Tibial nerve (tissue), 4 donors: ENCODE measurements at regions not wholly inside any gene's neighbourhood (a gene's known extent, or its start where the extent isn't known, plus 50 kb on each side); places are given as distances from the start of the nearest gene placed in this dataset.

Experiments
- DNase-seq, 2 donors: peaks; one replicate each; pipeline ENCODE4 v3.0.0-alpha.2; 2019; ENCODE audit warnings: low spot score in 2 of 2
- H3K27ac ChIP-seq, 4 donors: fragments of 200-600 bp; sonication (generic) in 3 of 4; one replicate each; pipeline ENCODE4 v1.5.1; 2017 to 2019; ENCODE audit warnings: mild to moderate bottlenecking in 1 of 4
- H3K27me3 ChIP-seq, 2 donors: fragments of 200-600 bp; sonication (generic) in 1 of 2; one replicate each; pipeline versions ENCODE4 v1.5.1 to v1.6.0; 2017 to 2019
- H3K36me3 ChIP-seq, 3 donors: fragments of 200-600 bp; sonication (generic); one replicate each; pipeline ENCODE4 v1.5.1; 2018 to 2019
- H3K4me1 ChIP-seq, 4 donors: fragments of 200-600 bp; sonication (generic) in 3 of 4; one replicate each; pipeline ENCODE4 v1.5.1; 2017 to 2019
- H3K4me3 ChIP-seq, 4 donors: fragments of 200-600 bp; sonication (generic) in 3 of 4; one replicate each; pipeline ENCODE4 v1.5.1; 2017 to 2019; ENCODE audit warnings: mild to moderate bottlenecking in 1 of 4, moderate library complexity in 1 of 4
- H3K9me3 ChIP-seq, 4 donors: fragments of 200-600 bp; sonication (generic) in 3 of 4; one replicate each; pipeline ENCODE4 v1.5.1; 2017 to 2019
- EP300 ChIP-seq, 2 donors: sonication (generic); formaldehyde crosslinking; IDR thresholded peaks; one replicate each; pipeline ENCODE4 v1.6.1; 2017; ENCODE audit warnings: antibody characterized with exemption in 2 of 2, mild to moderate bottlenecking in 1 of 2
- POLR2A ChIP-seq, 2 donors: fragments of 450-650 bp; IDR thresholded peaks; one replicate each; pipeline ENCODE4 v1.6.1; 2017; ENCODE audit warnings: antibody characterized with exemption in 2 of 2, mild to moderate bottlenecking in 2 of 2, moderate library complexity in 2 of 2
- WGBS, 2 donors: methylation state at CpG; one replicate each; pipeline ENCODE4 v1.1.5; 2018; 5-methylcytosine and 5-hydroxymethylcytosine counted together
- TF ChIP-seq, protein P1 (sequence below), 5 experiments: fragments of 200-600 bp in 3 of 5; fragments of 450-650 bp in 2 of 5; sonication (generic) in 3 of 5; IDR thresholded peaks; one replicate each; pipeline ENCODE4 v1.5.1; 2016 to 2019; ENCODE audit warnings: antibody characterized with exemption in 5 of 5, mild to moderate bottlenecking in 3 of 5, moderate library complexity in 2 of 5

DNA sequence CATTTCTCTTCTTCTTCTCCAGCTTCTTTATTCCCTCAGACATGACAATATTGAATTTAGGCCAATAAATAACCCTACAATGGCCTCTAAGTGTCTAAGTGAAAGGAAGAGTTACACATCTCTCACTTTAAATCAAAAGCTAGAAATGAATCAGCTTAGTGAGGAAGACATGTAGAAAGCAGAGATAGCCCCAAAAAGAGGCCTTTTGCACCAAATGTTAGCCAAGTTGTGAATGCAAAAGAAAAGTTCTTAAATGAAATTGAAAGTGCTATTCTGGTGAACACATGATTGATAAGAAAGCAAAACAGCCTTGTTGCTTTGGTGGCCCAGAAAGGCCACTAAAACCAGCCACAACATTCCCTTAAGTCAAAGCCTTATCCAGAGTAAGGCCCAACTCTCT is 146.2 kb upstream of the HHIP start:
- DNase-seq = no peak
- no peak for TF ChIP-seq EP300 (IDR thresholded peaks at IDR 0.05)
- no peak for TF ChIP-seq POLR2A (IDR thresholded peaks at IDR 0.05)
- TF ChIP-seq, protein P1, sequence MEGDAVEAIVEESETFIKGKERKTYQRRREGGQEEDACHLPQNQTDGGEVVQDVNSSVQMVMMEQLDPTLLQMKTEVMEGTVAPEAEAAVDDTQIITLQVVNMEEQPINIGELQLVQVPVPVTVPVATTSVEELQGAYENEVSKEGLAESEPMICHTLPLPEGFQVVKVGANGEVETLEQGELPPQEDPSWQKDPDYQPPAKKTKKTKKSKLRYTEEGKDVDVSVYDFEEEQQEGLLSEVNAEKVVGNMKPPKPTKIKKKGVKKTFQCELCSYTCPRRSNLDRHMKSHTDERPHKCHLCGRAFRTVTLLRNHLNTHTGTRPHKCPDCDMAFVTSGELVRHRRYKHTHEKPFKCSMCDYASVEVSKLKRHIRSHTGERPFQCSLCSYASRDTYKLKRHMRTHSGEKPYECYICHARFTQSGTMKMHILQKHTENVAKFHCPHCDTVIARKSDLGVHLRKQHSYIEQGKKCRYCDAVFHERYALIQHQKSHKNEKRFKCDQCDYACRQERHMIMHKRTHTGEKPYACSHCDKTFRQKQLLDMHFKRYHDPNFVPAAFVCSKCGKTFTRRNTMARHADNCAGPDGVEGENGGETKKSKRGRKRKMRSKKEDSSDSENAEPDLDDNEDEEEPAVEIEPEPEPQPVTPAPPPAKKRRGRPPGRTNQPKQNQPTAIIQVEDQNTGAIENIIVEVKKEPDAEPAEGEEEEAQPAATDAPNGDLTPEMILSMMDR (IDR thresholded peaks at IDR 0.05) = no peak
- H3K9me3 ChIP-seq = peaks cover 0 to 8% (median 4%) of the 10 kb centered on the region in 4 donors
- H3K36me3 ChIP-seq = no peaks in the 10 kb centered on the region
- no peaks in the 10 kb centered on the region for H3K27me3 ChIP-seq
- H3K4me3 ChIP-seq = no peak overlapping the region
- H3K27ac ChIP-seq = peak overlapping the region in 1 of 4 donors; percentile 60
- H3K4me1 ChIP-seq = no peaks in the 10 kb centered on the region

DNA sequence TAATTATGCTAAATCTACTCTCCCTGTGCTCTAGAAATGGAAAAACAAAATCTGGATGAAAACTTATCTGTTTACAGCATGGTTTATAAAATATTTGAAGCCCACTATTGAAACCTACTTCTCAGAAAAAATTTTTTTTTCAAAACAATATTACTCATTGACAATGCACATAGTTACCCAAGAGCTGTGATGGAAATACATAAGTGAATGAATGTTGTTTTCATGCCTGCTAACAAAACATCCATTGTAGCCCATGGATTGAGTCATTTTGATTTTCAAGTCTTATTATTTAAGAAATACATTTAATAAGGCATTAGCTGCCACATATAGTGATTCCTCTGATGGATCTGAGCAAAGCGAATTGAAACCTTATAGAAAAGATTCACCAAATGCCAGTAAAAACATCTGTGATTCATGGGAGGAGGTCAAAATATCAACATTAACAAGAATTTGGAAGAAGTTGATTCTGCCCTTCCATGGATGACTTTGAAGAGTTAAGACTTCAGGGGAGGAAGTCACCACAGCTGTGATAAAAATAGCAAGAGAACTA is 144.7 kb upstream of the HHIP start:
- no peak for TF ChIP-seq POLR2A (IDR thresholded peaks at IDR 0.05)
- peak in 1 of 2 donors; percentile 21 for TF ChIP-seq EP300 (IDR thresholded peaks at IDR 0.05)
- Histone ChIP-seq H3K4me1 (no peaks in the 10 kb centered on the region), H3K36me3 (no peaks in the 10 kb centered on the region), H3K9me3 (peaks cover 0 to 8% (median 4%) of the 10 kb centered on the region in 4 donors), H3K27ac (peak overlapping the region in 3 of 4 donors; percentile 52 to 79 (median 60)), H3K4me3 (no peak overlapping the region), H3K27me3 (no peaks in the 10 kb centered on the region)
- DNase-seq = no peak
- WGBS, 2 donors = 36 to 44% methylated on average over 1 of the region's 1 CpG

DNA sequence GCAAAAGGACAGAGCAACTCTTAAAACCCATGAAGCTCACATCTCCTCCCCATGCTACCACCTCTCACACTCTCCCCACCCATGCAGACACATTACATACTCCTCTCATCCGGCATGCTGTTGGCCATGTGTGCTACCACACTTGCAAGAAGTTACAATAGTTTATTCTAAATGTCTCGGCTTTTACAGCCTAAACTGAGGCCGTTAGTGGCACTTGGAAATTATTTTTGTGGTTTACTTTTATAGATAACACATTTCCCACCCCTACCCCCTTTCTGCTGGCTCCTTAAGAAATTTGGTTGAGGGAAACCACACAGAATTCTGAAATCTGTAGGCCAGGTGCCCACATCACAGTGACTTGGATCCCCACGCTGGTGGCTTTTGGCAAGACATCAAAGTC is 141.1 kb upstream of the HHIP start:
- H3K9me3 ChIP-seq = peaks cover 0 to 6% (median 3%) of the 10 kb centered on the region in 4 donors
- H3K4me3 ChIP-seq = no peak overlapping the region
- 88 to 90% methylated on average over 4 of the region's 4 CpGs for WGBS, 2 donors
- no peaks in the 10 kb centered on the region for H3K27me3 ChIP-seq
- DNase-seq = no peak
- H3K4me1 ChIP-seq = no peaks in the 10 kb centered on the region
- TF ChIP-seq EP300 (IDR thresholded peaks at IDR 0.05) (no peak), POLR2A (IDR thresholded peaks at IDR 0.05) (no peak)
- TF ChIP-seq, protein P1 (IDR thresholded peaks at IDR 0.05) = no peak
- no peak overlapping the region for H3K27ac ChIP-seq
- H3K36me3 ChIP-seq = no peaks in the 10 kb centered on the region

DNA sequence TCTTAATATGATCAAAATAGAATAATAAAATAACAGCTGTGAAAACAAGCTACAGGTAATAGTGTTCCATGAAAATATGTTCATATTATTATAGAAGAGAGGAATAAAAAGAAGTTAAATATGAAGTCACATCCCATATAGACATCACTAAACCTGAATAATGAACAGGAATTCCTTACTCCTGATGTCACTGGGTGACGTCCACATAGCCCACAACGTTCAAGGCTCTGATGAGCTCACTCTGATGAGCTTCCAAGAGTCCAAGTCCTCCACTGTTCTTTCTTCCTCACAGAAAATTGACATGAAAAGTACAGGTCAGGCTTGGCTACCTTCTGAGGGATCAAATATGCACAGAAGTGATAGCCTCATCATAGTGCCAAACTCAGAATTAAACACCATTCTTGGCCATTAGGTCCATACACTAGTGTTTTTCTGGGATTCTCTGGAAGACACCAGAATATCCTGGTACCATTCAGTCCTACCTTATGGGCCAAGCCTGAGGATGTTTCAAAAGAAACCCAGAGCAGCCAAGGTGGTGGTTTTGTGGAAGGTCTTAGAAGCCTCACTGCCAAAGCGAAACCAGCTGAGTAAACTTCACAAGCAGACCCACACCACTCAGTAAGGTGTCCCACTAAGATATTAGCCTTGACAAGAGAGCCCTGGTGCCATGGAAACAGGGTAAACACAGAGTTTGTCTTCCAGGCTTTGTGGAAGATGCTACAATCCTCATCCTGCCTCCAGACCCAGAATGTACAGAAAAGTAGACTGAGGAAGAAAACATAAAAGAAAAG is 138.4 kb upstream of the HHIP start:
- TF ChIP-seq POLR2A (IDR thresholded peaks at IDR 0.05) = no peak
- TF ChIP-seq, protein P1 (IDR thresholded peaks at IDR 0.05) = no peak
- TF ChIP-seq EP300 (IDR thresholded peaks at IDR 0.05) = no peak
- Histone ChIP-seq H3K4me3 (no peak overlapping the region), H3K27ac (no peak overlapping the region), H3K9me3 (no peaks in the 10 kb centered on the region), H3K36me3 (no peaks in the 10 kb centered on the region), H3K4me1 (no peaks in the 10 kb centered on the region), H3K27me3 (no peaks in the 10 kb centered on the region)
- no peak for DNase-seq
- 52 to 53% methylated on average over 3 of the region's 3 CpGs for WGBS, 2 donors

DNA sequence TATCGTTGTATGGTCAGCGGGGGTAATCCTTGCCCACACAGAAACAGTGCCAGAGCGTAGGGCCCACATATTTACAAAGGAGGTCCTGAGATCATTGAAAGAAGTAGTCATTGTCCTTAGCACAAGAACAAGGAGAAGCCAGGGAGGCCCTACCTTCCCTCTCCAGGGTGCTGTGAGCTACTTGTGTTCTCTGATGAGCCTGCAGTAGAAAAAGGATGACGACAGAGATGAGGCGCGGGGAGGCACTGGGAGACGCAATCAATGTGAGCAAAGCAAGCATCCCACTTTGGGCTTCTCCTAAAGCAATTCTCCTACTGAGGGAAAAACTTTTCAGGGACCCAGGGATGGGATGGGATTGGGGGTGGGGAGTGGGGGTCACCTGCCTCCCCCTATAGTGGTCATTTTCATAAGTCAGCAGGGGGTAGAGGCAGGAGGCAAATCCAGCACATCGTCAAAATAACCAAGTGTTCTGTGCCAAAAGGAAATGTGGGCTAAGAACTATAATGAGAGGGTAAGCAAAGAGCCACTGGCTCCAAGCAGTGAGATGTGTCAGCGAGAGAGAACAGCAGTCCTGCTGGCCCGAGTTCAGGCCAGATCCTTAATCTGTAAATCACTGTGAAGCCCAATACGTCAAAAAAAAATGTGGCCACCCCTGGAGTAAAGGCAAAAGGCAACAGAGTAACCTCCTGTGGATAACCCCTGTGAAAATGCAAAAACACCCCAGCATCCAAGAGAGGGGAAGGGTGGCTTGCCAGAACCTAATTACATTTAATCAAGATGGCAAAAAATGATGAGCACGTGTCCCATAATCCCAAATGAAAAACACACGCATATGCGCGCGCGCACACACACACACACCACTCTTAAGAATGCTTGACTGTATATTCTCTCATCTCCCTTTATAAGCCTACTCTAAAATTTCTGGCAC is 136.6 kb upstream of the HHIP start:
- Histone ChIP-seq H3K4me1 (no peaks in the 10 kb centered on the region), H3K27ac (no peak overlapping the region), H3K9me3 (no peaks in the 10 kb centered on the region), H3K36me3 (no peaks in the 10 kb centered on the region), H3K4me3 (no peak overlapping the region), H3K27me3 (no peaks in the 10 kb centered on the region)
- TF ChIP-seq EP300 (IDR thresholded peaks at IDR 0.05) = no peak
- WGBS, 2 donors = 77 to 78% methylated on average over 17 of the region's 17 CpGs
- DNase-seq = no peak
